GM12878 (cell line): ENCODE measurements at regions not wholly inside any gene's neighbourhood (a gene's known extent, or its start where the extent isn't known, plus 50 kb on each side); places are given as distances from the start of the nearest gene placed in this dataset.

Experiments used
- ATAC-seq: fragments of 200-7000 bp; cut with Tn5 transposase; 3 replicates; pipeline ENCODE4 v1.9.1; 2020; ENCODE audit warnings: mild to moderate bottlenecking, moderate library complexity
- BruUV-seq: library from RNA; stranded (reverse); fragments of 400-500 nt; replicated peaks from 2 replicates; lab custom pipeline; 2021; lab: Mats Ljungman, UMichigan
- CTCF ChIA-PET: fragments of 300-600 bp; sonication (Branson Sonifier 250); formaldehyde crosslinking; extraction: SDS; loops from one replicate; lab custom pipeline; 2021; ENCODE audit warnings: inconsistent platforms; lab: Yijun Ruan, JAX
- POLR2A ChIA-PET: fragments of 350-600 bp; formaldehyde crosslinking; extraction: SDS; loops from one replicate; lab custom pipeline; 2021; ENCODE audit warnings: inconsistent platforms; lab: Charles Lee
- RAD21 ChIA-PET: fragments of 300-600 bp; sonication (Branson Sonifier 250); formaldehyde crosslinking; loops from one replicate; lab custom pipeline; 2023; ENCODE audit warnings: antibody characterized with exemption; ENCODE audit not compliant: unreplicated experiment; lab: Charles Lee
- SMC1A ChIA-PET: fragments of 300-600 bp; sonication (Branson Sonifier 250); formaldehyde crosslinking; loops from one replicate; lab custom pipeline; 2023; ENCODE audit not compliant: unreplicated experiment, uncharacterized antibody; lab: Charles Lee
- DNase-seq: peaks from one replicate; pipeline ENCODE4 v3.0.0-alpha.2; 2011; ENCODE audit warnings: low read depth, low spot score
- FAIRE-seq: peaks from 3 replicates; lab custom pipeline; 2011; peaks lifted over from hg19 to GRCh38; lab: Jason Lieb, UNC
- H2AFZ ChIP-seq: 2 replicates; pipeline ENCODE4 v1.6.0; 2011; ENCODE audit warnings: low read depth, low read length, control low read depth; ENCODE audit not compliant: control insufficient read depth
- H3K27ac ChIP-seq: 2 replicates; pipeline ENCODE4 v1.5.1; 2011; ENCODE audit warnings: control low read depth; ENCODE audit not compliant: control insufficient read depth, insufficient read depth
- H3K27me3 ChIP-seq, 2 experiments: replicated peaks in 1 of 2; 2 replicates each; pipeline versions ENCODE4 v1.6.0 to v1.6.1; 2011; ENCODE audit warnings: low read length in 1 of 2; ENCODE audit not compliant: control insufficient read depth in 2 of 2, insufficient read depth in 2 of 2
- H3K36me3 ChIP-seq, 2 experiments: 2 replicates each; pipeline ENCODE4 v1.5.1; 2011; ENCODE audit warnings: low read length in 1 of 2; ENCODE audit not compliant: control insufficient read depth in 2 of 2, insufficient read depth in 2 of 2
- H3K4me1 ChIP-seq: 2 replicates; pipeline ENCODE4 v1.6.1; 2011; ENCODE audit warnings: mild to moderate bottlenecking, low read length, moderate library complexity, mixed read lengths; ENCODE audit not compliant: control insufficient read depth, insufficient read depth
- H3K4me2 ChIP-seq: 2 replicates; pipeline ENCODE4 v1.6.0; 2011; ENCODE audit warnings: control low read depth; ENCODE audit not compliant: control insufficient read depth, insufficient read depth
- H3K4me3 ChIP-seq: fragments of 200-600 bp; sonication (generic); 2 replicates; pipeline ENCODE4 v1.5.1; 2016
- H3K79me2 ChIP-seq: 2 replicates; pipeline ENCODE4 v1.6.0; 2011; ENCODE audit warnings: low read length; ENCODE audit not compliant: control insufficient read depth, insufficient read depth
- H3K9ac ChIP-seq: 2 replicates; pipeline ENCODE4 v1.8.0; 2011; ENCODE audit warnings: low read length, control low read depth, mixed read lengths; ENCODE audit not compliant: control insufficient read depth, insufficient read depth
- H3K9me3 ChIP-seq: replicated peaks from 3 replicates; pipeline ENCODE4 v1.5.1; 2011; ENCODE audit warnings: mild to moderate bottlenecking, low read length; ENCODE audit not compliant: control insufficient read depth, insufficient read depth
- H4K20me1 ChIP-seq: 2 replicates; pipeline ENCODE4 v1.6.0; 2011; ENCODE audit not compliant: control insufficient read depth, insufficient read depth
- HDAC6 ChIP-seq: fragments of 200-600 bp; sonication (generic); IDR thresholded peaks from one replicate; pipeline ENCODE4 v1.8.0; 2017; ENCODE audit warnings: antibody characterized with exemption; ENCODE audit not compliant: unreplicated experiment
- MEF2A ChIP-seq: IDR thresholded peaks from 2 replicates; pipeline ENCODE4 v1.6.1; 2011; ENCODE audit warnings: low read depth, mild to moderate bottlenecking, low read length, moderate library complexity; ENCODE audit not compliant: insufficient read depth
- POLR2AphosphoS5 ChIP-seq: IDR thresholded peaks from 2 replicates; pipeline ENCODE4 v1.6.1; 2011; ENCODE audit warnings: mild to moderate bottlenecking, low read length, inconsistent platforms
- RBBP5 ChIP-seq: fragments of 200-600 bp; sonication (generic); conservative IDR thresholded peaks from 2 replicates; pipeline ENCODE4 v1.6.1; 2016
- SIN3A ChIP-seq: IDR thresholded peaks from 2 replicates; pipeline ENCODE4 v1.6.1; 2012; ENCODE audit warnings: low read depth, low read length, improper control_type of control experiment
- WGBS: methylation state at CpG from one replicate; pipeline ENCODE4 v1.1.6; 2016; ENCODE audit warnings: low lambda C conversion rate; ENCODE audit not compliant: insufficient replicate concordance, insufficient coverage; ENCODE audit errors: missing lambda C conversion rate; 5-methylcytosine and 5-hydroxymethylcytosine counted together
- in situ Hi-C: fragments of 300-500 bp; cut with MboI; formaldehyde crosslinking; loops from 9 replicates; pipeline ENCODE4 v1.14.3; 2018; ENCODE audit warnings: mixed read lengths
- intact Hi-C: fragments of 100-400 bp; cut with micrococcal nuclease; formaldehyde crosslinking; loops from one replicate; pipeline ENCODE4 v1.14.2; 2022; ENCODE audit not compliant: unreplicated experiment

DNA sequence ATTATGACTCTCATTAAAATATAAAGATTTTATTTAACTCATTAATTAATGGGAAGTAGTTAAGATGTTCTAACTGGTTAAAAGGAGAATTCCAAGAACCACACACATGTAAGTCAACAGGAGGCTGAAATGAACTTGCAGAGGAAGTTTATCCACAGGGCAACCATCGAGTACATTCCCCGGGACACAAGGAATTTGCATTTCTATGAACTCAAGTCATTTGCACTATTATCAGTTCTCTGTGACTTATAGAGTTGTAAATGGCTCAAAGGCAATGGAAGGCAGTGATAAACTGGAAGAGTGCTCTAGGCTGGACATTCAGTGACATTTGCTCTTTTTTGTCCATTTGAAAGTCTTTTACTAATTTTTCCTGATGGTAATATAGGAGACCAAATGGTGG, 97.4 kb downstream of the SNX5 start:
- FAIRE-seq (no peak), ATAC-seq (no peak), DNase-seq (no peak)
- Histone ChIP-seq H3K36me3 (no peaks in the 10 kb centered on the region), H3K4me1 (peaks cover 8% of the 10 kb centered on the region; the same call in 1 of the 2 replicates), H3K9me3 (no peaks in the 10 kb centered on the region), H4K20me1 (no peaks in the 10 kb centered on the region), H3K4me3 (no peak overlapping the region), H2AFZ (no peak overlapping the region), H3K9ac (no peak overlapping the region), H3K4me2 (no peak overlapping the region), H3K27me3 (no peaks in the 10 kb centered on the region; a peak in 1 of 4 replicates), H3K27ac (no peak overlapping the region), H3K79me2 (no peaks in the 10 kb centered on the region)
- TF ChIP-seq RBBP5 (no peak), SIN3A (no peak), POLR2AphosphoS5 (no peak)
- ChIA-PET RAD21 (no interaction called here), CTCF (no interaction called here), SMC1A (no interaction called here), POLR2A (interaction anchor here (0.7 kb wide), 1 partner anchor 96 kb away, joined by 3 read pairs; no protein-coding TSS in a partner anchor)
- 95% methylated on average over 2 of the region's 2 CpGs for WGBS
- intact Hi-C loops (no loop called here), in situ Hi-C loops (no loop called here)
- no TSS peak for BruUV-seq

DNA sequence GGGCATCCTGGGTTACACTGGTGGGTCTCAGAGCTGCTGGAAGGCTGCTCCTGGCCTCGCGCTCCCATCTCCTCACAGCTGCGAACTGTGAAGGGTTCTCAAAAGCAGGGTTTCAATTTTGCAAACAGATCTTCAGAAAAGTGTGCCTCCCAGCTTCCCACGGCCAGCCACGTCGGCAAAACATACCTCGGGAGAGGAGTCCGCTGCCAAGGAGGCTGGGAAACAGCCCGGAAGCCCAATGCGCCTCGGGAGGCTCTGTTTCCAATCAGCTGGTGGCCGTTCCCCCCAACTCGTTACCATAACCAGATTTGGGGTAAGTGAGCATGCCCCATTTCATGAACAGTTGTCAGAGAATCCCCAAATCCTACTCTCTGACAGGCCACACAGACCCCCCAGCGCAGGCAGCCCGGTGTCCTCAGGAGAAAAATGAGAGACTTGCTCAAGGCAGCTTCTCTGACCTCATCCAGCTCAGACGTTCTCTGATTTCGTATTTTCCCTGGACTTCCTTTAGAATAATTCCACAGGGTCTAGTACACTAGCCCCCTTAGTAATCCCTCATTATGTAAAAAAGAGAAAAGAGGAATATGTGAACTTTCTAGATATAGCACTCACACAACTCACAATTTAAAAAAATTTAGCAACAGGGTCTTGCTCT, 98.4 kb downstream of the SNX5 start:
- Histone ChIP-seq H3K27me3 (no peaks in the 10 kb centered on the region; a peak in 1 of 4 replicates), H3K27ac (no peak overlapping the region), H4K20me1 (no peaks in the 10 kb centered on the region), H3K9me3 (no peaks in the 10 kb centered on the region), H3K4me1 (peaks cover 8% of the 10 kb centered on the region; the same call in 1 of the 2 replicates), H3K36me3 (no peaks in the 10 kb centered on the region), H3K9ac (no peak overlapping the region), H3K4me3 (no peak overlapping the region), H3K79me2 (no peaks in the 10 kb centered on the region), H3K4me2 (no peak overlapping the region), H2AFZ (no peak overlapping the region)
- intact Hi-C loops (no loop called here), in situ Hi-C loops (no loop called here)
- FAIRE-seq = no peak
- TF ChIP-seq HDAC6 (no peak), RBBP5 (no peak), MEF2A (no peak)
- no peak for DNase-seq
- ChIA-PET RAD21 (interaction anchor here (1.4 kb wide), 1 partner anchor 25 kb away, joined by 3 read pairs; no protein-coding TSS in a partner anchor), CTCF (no interaction called here), POLR2A (no interaction called here), SMC1A (no interaction called here)
- BruUV-seq = no TSS peak
- no peak for ATAC-seq
- 67% methylated on average over 17 of the region's 17 CpGs for WGBS
